DOHH2 (cell line): ENCODE measurements at regions not wholly inside any gene's neighbourhood (a gene's known extent, or its start where the extent isn't known, plus 50 kb on each side); places are given as distances from the start of the nearest gene placed in this dataset.

Experiments
- H3F3A ChIP-seq: fragments of 200-600 bp; sonication (generic), shearing (Covaris generic); 2 replicates; pipeline ENCODE4 v1.6.0; 2016; ENCODE audit warnings: antibody characterized with exemption, mild to moderate bottlenecking; ENCODE audit not compliant: control insufficient read depth, insufficient read depth
- H3K27ac ChIP-seq: fragments of 200-600 bp; sonication (generic); 2 replicates; pipeline ENCODE4 v1.5.1; 2014; ENCODE audit warnings: low read depth, mild to moderate bottlenecking, low read length, moderate library complexity
- H3K27me3 ChIP-seq: fragments of 200-600 bp; sonication (generic); 2 replicates; pipeline ENCODE4 v1.6.1; 2014; ENCODE audit warnings: mild to moderate bottlenecking, low read length, mixed read lengths; ENCODE audit not compliant: control insufficient read depth
- H3K36me3 ChIP-seq: fragments of 200-600 bp; sonication (generic); 2 replicates; pipeline ENCODE4 v1.6.1; 2014; ENCODE audit warnings: mild to moderate bottlenecking, low read length, moderate library complexity, mixed read lengths; ENCODE audit not compliant: control insufficient read depth
- H3K4me1 ChIP-seq: fragments of 200-600 bp; sonication (generic); 2 replicates; pipeline ENCODE4 v1.6.1; 2014; ENCODE audit warnings: mild to moderate bottlenecking, low read length, mixed read lengths; ENCODE audit not compliant: control insufficient read depth
- H3K4me2 ChIP-seq: fragments of 200-600 bp; sonication (generic); 2 replicates; pipeline ENCODE4 v1.6.0; 2014; ENCODE audit warnings: mild to moderate bottlenecking, low read length, moderate library complexity
- H3K4me3 ChIP-seq: fragments of 200-600 bp; sonication (generic); 2 replicates; pipeline ENCODE4 v1.5.1; 2014; ENCODE audit warnings: mild to moderate bottlenecking, low read length, mixed read lengths
- H3K79me2 ChIP-seq: fragments of 200-600 bp; sonication (generic); 2 replicates; pipeline ENCODE4 v1.6.1; 2014; ENCODE audit warnings: mild to moderate bottlenecking, low read length, mixed read lengths; ENCODE audit not compliant: control insufficient read depth
- H3K9me2 ChIP-seq: fragments of 200-600 bp; sonication (generic); replicated peaks from 2 replicates; pipeline ENCODE4 v1.6.1; 2014; ENCODE audit warnings: mild to moderate bottlenecking, low read length, mixed read lengths; ENCODE audit not compliant: control insufficient read depth
- H3K9me3 ChIP-seq: fragments of 200-600 bp; sonication (generic); 2 replicates; pipeline ENCODE4 v1.6.1; 2014; ENCODE audit warnings: antibody characterized with exemption, low read length, mixed read lengths; ENCODE audit not compliant: control insufficient read depth, insufficient read depth
- H4K20me1 ChIP-seq: fragments of 200-600 bp; sonication (generic); 2 replicates; pipeline ENCODE4 v1.6.0; 2014; ENCODE audit warnings: low read depth, mild to moderate bottlenecking, antibody characterized with exemption, low read length, moderate library complexity; ENCODE audit not compliant: control insufficient read depth, insufficient read depth
- EZH2phosphoT487 ChIP-seq: fragments of 200-600 bp; sonication (generic); IDR thresholded peaks from 2 replicates; pipeline ENCODE4 v1.6.1; 2017; ENCODE audit warnings: borderline replicate concordance, mild to moderate bottlenecking, antibody characterized with exemption, low read length, moderate library complexity, mixed read lengths
- TF ChIP-seq, protein P1 (sequence below): fragments of 200-600 bp; sonication (generic); IDR thresholded peaks from one replicate; pipeline ENCODE4 v1.5.1; 2014; ENCODE audit warnings: antibody characterized with exemption, mild to moderate bottlenecking, low read depth, low read length; ENCODE audit not compliant: poor library complexity, severe bottlenecking

- no peaks in the 10 kb centered on the region for H3K36me3 ChIP-seq
- H3K4me1 ChIP-seq, result peaks cover 10% of the 10 kb centered on the region
- H4K20me1 ChIP-seq, result no peaks in the 10 kb centered on the region
- no peak overlapping the region for H3K4me3 ChIP-seq
- no peaks in the 10 kb centered on the region for H3F3A ChIP-seq
- H3K27me3 ChIP-seq, result peaks cover 3% of the 10 kb centered on the region; the same call in 1 of the 2 replicates
- TF ChIP-seq, protein P1, sequence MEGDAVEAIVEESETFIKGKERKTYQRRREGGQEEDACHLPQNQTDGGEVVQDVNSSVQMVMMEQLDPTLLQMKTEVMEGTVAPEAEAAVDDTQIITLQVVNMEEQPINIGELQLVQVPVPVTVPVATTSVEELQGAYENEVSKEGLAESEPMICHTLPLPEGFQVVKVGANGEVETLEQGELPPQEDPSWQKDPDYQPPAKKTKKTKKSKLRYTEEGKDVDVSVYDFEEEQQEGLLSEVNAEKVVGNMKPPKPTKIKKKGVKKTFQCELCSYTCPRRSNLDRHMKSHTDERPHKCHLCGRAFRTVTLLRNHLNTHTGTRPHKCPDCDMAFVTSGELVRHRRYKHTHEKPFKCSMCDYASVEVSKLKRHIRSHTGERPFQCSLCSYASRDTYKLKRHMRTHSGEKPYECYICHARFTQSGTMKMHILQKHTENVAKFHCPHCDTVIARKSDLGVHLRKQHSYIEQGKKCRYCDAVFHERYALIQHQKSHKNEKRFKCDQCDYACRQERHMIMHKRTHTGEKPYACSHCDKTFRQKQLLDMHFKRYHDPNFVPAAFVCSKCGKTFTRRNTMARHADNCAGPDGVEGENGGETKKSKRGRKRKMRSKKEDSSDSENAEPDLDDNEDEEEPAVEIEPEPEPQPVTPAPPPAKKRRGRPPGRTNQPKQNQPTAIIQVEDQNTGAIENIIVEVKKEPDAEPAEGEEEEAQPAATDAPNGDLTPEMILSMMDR, result no peak
- no peak for TF ChIP-seq EZH2phosphoT487
- H3K9me2 ChIP-seq, result no peaks in the 10 kb centered on the region
- H3K79me2 ChIP-seq, result no peaks in the 10 kb centered on the region
- no peak overlapping the region for H3K27ac ChIP-seq
- peaks cover 4% of the 10 kb centered on the region; the same call in 1 of the 2 replicates for H3K9me3 ChIP-seq
- no peak overlapping the region for H3K4me2 ChIP-seq
Measured at GRCh38 chr17:17412326-17412725, 64.5 kb upstream of the MED9 start.

GRCh38 chr17:17413215-17413792, 63.5 kb upstream of the MED9 start:
- no peak for TF ChIP-seq EZH2phosphoT487
- TF ChIP-seq, protein P1, result no peak
- peaks cover 4% of the 10 kb centered on the region; the same call in 1 of the 2 replicates for H3K9me3 ChIP-seq
- peaks cover 10% of the 10 kb centered on the region for H3K4me1 ChIP-seq
- no peaks in the 10 kb centered on the region for H3K9me2 ChIP-seq
- H3K79me2 ChIP-seq, result no peaks in the 10 kb centered on the region
- no peaks in the 10 kb centered on the region for H4K20me1 ChIP-seq
- H3K36me3 ChIP-seq, result no peaks in the 10 kb centered on the region
- no peak overlapping the region for H3K4me3 ChIP-seq
- H3F3A ChIP-seq, result no peaks in the 10 kb centered on the region
- H3K27me3 ChIP-seq, result peaks cover 3% of the 10 kb centered on the region; the same call in 1 of the 2 replicates
- H3K4me2 ChIP-seq, result no peak overlapping the region
- no peak overlapping the region for H3K27ac ChIP-seq

DNA sequence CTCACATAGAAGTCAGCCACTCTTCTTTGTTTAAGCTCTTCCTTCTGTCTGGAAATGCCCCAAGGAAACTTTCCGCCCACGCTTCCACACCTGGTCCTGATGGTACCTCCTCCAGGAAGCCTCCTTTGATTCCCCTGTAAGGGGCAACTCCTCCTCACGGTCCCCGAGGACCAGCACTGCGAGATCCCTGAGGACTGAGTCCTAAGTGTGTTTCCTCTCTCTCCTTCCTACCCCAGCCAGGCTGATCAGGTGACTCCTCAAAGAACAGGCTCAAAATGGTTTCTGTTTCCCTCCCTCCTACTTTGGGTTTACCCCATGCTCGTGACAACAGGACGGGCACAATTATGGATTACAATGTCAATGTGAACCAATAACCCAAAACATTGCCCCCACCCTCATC, 63.0 kb upstream of the MED9 start:
- Histone ChIP-seq H3K36me3 (no peaks in the 10 kb centered on the region), H3K9me2 (no peaks in the 10 kb centered on the region), H3F3A (no peaks in the 10 kb centered on the region), H3K79me2 (no peaks in the 10 kb centered on the region), H3K4me2 (no peak overlapping the region), H3K27ac (no peak overlapping the region), H3K9me3 (peaks cover 4% of the 10 kb centered on the region; the same call in 1 of the 2 replicates), H4K20me1 (no peaks in the 10 kb centered on the region), H3K4me1 (peaks cover 10% of the 10 kb centered on the region), H3K4me3 (no peak overlapping the region), H3K27me3 (peaks cover 3% of the 10 kb centered on the region; the same call in 1 of the 2 replicates)
- TF ChIP-seq, protein P1, result no peak
- TF ChIP-seq EZH2phosphoT487, result no peak
